Fibroblast of pulmonary artery (primary cell): ENCODE measurements at regions not wholly inside any gene's neighbourhood (a gene's known extent, or its start where the extent isn't known, plus 50 kb on each side); places are given as distances from the start of the nearest gene placed in this dataset.

ENCODE experiments used
- DNase-seq: peaks from one replicate; pipeline ENCODE4 v3.0.0-alpha.2; 2010; ENCODE audit warnings: low read depth
- H3K4me3 ChIP-seq: replicated peaks from 2 replicates; pipeline ENCODE4 v1.5.1; 2011; ENCODE audit warnings: low read depth, mild to moderate bottlenecking, control low read depth, low read length, moderate library complexity
- TF ChIP-seq, protein P1 (sequence below): IDR thresholded peaks from 2 replicates; pipeline ENCODE4 v1.5.1; 2011; ENCODE audit warnings: mild to moderate bottlenecking, control low read depth, low read length, inconsistent platforms; ENCODE audit errors: missing control alignments

DNA sequence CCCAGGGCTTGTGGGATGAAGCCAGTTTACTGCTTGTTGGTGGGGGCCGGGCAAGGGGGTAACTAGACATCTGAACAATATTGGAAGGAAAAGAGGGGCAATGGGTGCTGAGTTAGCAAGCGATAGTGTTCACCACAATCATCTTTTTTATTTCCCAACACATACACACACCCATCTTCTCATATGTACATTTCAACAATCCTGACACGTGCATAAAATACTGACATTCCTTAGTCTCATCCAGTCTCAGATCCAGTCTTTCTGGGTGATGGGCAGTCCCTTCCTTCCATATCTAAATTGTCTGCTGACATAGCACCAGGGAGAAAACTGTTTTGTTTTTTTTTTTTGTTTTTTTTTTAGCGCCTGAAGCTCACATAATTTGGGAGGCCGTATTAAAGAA, 333.6 kb upstream of the TRPC7 start:
- DNase-seq: no peak
- TF ChIP-seq, protein P1, sequence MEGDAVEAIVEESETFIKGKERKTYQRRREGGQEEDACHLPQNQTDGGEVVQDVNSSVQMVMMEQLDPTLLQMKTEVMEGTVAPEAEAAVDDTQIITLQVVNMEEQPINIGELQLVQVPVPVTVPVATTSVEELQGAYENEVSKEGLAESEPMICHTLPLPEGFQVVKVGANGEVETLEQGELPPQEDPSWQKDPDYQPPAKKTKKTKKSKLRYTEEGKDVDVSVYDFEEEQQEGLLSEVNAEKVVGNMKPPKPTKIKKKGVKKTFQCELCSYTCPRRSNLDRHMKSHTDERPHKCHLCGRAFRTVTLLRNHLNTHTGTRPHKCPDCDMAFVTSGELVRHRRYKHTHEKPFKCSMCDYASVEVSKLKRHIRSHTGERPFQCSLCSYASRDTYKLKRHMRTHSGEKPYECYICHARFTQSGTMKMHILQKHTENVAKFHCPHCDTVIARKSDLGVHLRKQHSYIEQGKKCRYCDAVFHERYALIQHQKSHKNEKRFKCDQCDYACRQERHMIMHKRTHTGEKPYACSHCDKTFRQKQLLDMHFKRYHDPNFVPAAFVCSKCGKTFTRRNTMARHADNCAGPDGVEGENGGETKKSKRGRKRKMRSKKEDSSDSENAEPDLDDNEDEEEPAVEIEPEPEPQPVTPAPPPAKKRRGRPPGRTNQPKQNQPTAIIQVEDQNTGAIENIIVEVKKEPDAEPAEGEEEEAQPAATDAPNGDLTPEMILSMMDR: no peak
- no peak overlapping the region for H3K4me3 ChIP-seq

DNA sequence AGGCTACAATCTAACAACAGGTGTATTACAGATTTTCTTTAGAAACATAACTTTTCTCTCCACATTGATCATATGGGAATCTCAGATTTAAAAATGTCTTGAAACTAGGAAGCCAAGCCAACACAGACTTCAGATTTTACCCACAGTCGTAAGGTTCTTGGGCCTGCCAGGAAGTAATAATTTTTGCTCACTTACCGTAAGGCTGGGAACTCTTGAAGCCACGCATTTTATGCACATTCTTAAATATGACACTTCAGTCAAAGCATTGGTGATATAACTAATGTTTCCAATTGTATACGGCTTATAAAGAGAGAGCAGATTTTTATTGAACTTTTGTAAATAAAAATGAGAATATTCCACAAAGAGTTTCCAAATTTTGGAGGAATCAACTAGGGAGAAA, 328.9 kb upstream of the TRPC7 start:
- DNase-seq: no peak
- no peak overlapping the region for H3K4me3 ChIP-seq
- TF ChIP-seq, protein P1: no peak

DNA sequence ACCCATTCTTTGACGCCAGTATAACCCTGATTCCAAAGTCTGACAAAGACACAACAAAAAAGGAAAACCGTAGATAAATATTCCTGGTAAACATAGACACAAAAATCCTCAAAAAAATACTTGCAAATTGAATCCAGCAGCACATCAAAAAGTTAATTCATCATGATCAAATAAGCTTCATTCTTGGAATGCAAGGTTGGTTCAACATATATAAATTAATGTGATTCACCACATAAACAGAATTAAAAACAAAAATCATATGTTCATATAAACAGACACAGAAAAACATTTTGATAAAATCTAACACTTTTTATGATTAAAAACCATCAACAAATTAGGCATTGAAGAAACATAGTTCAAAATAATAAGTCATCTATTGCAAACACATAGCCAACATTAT, 324.2 kb upstream of the TRPC7 start:
- TF ChIP-seq, protein P1: no peak
- H3K4me3 ChIP-seq: no peak overlapping the region
- DNase-seq: no peak

DNA sequence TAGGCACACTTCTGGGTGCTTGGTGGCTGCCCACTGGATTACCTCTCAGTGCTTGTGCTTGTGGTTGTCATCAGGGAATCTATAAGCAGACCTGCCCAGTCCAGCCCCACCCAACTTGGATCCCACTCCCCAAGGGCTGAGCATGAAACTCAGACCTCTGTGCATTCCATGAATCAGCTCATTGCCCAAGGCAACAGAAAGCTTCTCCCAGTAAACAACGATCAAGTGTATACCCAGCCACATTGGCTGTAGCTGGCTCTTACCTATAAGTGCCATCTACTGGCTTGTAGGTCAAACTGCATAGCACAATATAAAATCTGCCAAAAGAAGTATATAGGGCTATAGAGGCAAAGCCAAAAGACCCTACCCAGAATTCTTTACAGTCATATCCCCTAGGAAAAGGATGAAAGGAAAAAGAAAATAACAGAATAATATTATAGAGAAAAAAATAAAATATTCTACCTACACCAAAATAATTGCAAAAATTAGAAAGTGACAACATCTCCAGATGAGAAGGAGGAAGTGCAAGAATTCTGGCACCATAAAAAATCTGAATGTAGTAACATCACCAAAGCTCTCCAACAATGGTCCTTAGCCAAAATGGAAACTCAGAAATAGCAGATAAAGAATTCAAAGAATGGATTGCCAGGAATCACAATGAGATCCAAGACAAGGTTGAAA, 321.0 kb upstream of the TRPC7 start:
- peak; percentile 61 for DNase-seq
- TF ChIP-seq, protein P1: peak; percentile 60
- no peak overlapping the region for H3K4me3 ChIP-seq

DNA sequence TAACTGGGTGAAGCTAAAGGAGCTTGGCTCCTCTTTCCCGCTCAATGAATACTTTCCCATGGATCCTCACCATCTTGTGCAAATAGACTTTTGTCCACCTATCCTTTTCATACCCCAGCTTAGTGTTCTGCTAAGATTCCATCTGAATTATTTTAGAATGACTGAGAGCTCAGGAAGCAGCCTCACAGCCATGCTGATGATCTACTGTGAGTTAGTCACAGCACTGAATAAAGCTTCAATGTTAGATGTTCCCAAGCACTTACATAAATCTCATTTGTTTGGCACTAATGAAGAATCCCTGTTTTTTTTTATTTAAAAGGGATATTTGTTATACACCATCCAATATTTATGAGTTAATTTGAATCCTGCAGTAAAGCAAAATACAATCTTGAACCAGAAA, 317.6 kb upstream of the TRPC7 start:
- TF ChIP-seq, protein P1: no peak
- H3K4me3 ChIP-seq: no peak overlapping the region
- DNase-seq: no peak

DNA sequence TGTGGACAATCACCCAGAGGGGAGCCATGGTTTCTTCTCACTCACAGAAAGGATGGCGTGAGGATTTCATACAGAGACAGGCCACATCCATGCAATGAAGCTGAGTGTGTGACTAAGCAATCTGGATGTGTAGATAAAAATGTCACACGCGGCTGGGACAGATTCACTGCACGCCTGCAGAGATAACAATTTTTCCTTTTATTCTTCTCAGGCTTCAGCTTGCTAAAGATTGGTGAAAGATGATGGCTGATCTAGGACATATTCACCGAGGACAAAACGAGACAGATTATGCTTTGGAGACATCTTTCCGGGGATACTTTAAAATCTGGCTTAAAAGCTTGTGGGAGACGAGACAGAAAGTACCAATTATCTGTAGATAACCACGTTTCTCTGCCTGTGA, 313.9 kb upstream of the TRPC7 start:
- H3K4me3 ChIP-seq: no peak overlapping the region
- no peak for DNase-seq
- TF ChIP-seq, protein P1: no peak

DNA sequence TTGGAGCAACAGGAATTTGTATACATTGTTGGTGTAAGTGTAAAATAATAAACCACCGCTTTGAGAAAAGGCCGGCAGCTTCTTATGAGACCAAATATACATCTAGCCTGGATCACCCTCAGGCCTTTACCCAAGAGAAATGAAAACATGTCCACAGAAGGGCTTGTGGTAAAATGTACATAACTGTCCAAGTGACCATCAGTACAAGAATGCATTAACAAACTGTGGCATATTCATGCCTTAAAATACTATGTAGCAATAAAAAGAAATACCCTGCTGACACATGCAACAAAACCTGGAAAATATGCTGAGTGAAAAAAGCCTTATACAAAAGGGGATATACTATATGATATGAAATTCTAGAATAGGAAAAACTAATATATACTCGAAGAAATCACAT, 311.9 kb upstream of the TRPC7 start:
- TF ChIP-seq, protein P1: no peak
- no peak overlapping the region for H3K4me3 ChIP-seq
- no peak for DNase-seq
